Activated CD4-positive, alpha-beta T cell treated with anti-CD3 and anti-CD28 coated beads, Interleukin-2, amount 50 U/mL, for 1 hour (primary cell): ENCODE measurements at regions not wholly inside any gene's neighbourhood (a gene's known extent, or its start where the extent isn't known, plus 50 kb on each side); places are given as distances from the start of the nearest gene placed in this dataset.
"Not testable (repeated sequence)": the region's sequence is repeated elsewhere in the genome, so short reads cannot be mapped to it uniquely, and the experiment has no call there.

Experiments used
- DNase-seq: peaks from one replicate; pipeline ENCODE4 v3.0.0-alpha.2; 2020

- no peak for DNase-seq
Observed at GRCh38 chr1:166307261-166308188, 140.7 kb upstream of the FAM78B start.

GRCh38 chr1:166316306-166316705, 149.5 kb upstream of the FAM78B start:
- not testable (repeated sequence) for DNase-seq

GRCh38 chr1:166322470-166322869, 155.7 kb upstream of the FAM78B start:
- no peak for DNase-seq

GRCh38 chr1:166327886-166328285, 161.1 kb upstream of the FAM78B start:
- no peak for DNase-seq

- DNase-seq, result no peak
Observed at GRCh38 chr1:166328956-166329355, 162.2 kb upstream of the FAM78B start.

- no peak for DNase-seq
Observed at GRCh38 chr1:166330096-166330495, 163.3 kb upstream of the FAM78B start.

GRCh38 chr1:166338105-166338504, 171.3 kb upstream of the FAM78B start:
- no peak for DNase-seq

- DNase-seq, result no peak
Observed at GRCh38 chr1:166340709-166341108, 173.9 kb upstream of the FAM78B start.

GRCh38 chr1:166343276-166343675, 176.5 kb upstream of the FAM78B start:
- DNase-seq, result no peak

- no peak for DNase-seq
Observed at GRCh38 chr1:166350490-166350889, 183.7 kb upstream of the FAM78B start.

GRCh38 chr1:166351676-166352075, 184.9 kb upstream of the FAM78B start:
- no peak for DNase-seq

GRCh38 chr1:166353213-166353612, 186.4 kb upstream of the FAM78B start:
- DNase-seq, result no peak

- no peak for DNase-seq
Observed at GRCh38 chr1:166354406-166354805, 187.6 kb upstream of the FAM78B start.

- DNase-seq, result no peak
Observed at GRCh38 chr1:166365081-166365480, 198.3 kb upstream of the FAM78B start.

GRCh38 chr1:166368030-166368429, 201.2 kb upstream of the FAM78B start:
- DNase-seq, result no peak

GRCh38 chr1:166377896-166378295, 211.1 kb upstream of the FAM78B start:
- DNase-seq, result no peak

GRCh38 chr1:166378805-166379204, 212.0 kb upstream of the FAM78B start:
- no peak for DNase-seq

- no peak for DNase-seq
Observed at GRCh38 chr1:166379447-166379846, 212.6 kb upstream of the FAM78B start.

- no peak for DNase-seq
Observed at GRCh38 chr1:166383137-166383536, 216.3 kb upstream of the FAM78B start.

GRCh38 chr1:166383635-166384346, 217.0 kb upstream of the FAM78B start:
- no peak for DNase-seq

- DNase-seq, result no peak
Observed at GRCh38 chr1:166384948-166385347, 218.1 kb upstream of the FAM78B start.

GRCh38 chr1:166390366-166391033, 223.7 kb upstream of the FAM78B start:
- DNase-seq, result no peak

GRCh38 chr1:166391279-166392066, 224.7 kb upstream of the FAM78B start:
- DNase-seq, result no peak
